ENCODE measurements at regions not wholly inside any gene's neighbourhood (a gene's known extent, or its start where the extent isn't known, plus 50 kb on each side); places are given as distances from the start of the nearest gene placed in this dataset.
"Not testable (repeated sequence)": the region's sequence is repeated elsewhere in the genome, so short reads cannot be mapped to it uniquely, and the experiment has no call there.

GRCh38 chr14:105896206-105896605 is 369.8 kb downstream of the TMEM121 start:
- H2BK120ac ChIP-seq (ENCODE audit: insufficient read depth, low read length, poor library complexity); H3K14ac ChIP-seq (ENCODE audit: low read length): not testable (repeated sequence)
- no CpG with 5 or more reads among the region's 6 CpGs for WGBS (ENCODE audit: extremely low coverage, insufficient coverage, insufficient read length)

GRCh38 chr14:105896961-105897724 is 370.8 kb downstream of the TMEM121 start:
- not testable (repeated sequence) for H3K14ac ChIP-seq (ENCODE audit: low read length); H2BK120ac ChIP-seq (ENCODE audit: insufficient read depth, low read length, poor library complexity); H3K4me1 ChIP-seq (ENCODE audit: control insufficient read depth in 1 of 2, insufficient read depth in 2 of 2, low read length in 2 of 2); H3K27ac ChIP-seq (ENCODE audit: low read depth, low read length); H4K12ac ChIP-seq (ENCODE audit: low read depth, low read length); H3K18ac ChIP-seq (ENCODE audit: low read length); H2AK5ac ChIP-seq (ENCODE audit: low read length); H3K4me3 ChIP-seq (ENCODE audit: low read depth, low read length); H3K79me1 ChIP-seq (ENCODE audit: low read length); H3K23ac ChIP-seq (ENCODE audit: low read length); H3K4ac ChIP-seq (ENCODE audit: low read depth, low read length); H2AFZ ChIP-seq (ENCODE audit: insufficient read depth, low read length, poor library complexity); H3K4me2 ChIP-seq (ENCODE audit: low read length); H4K91ac ChIP-seq (ENCODE audit: low read depth, low read length); H2BK12ac ChIP-seq (ENCODE audit: low read length); H3K9ac ChIP-seq (ENCODE audit: low read length); H3K36me3 ChIP-seq (ENCODE audit: control insufficient read depth in 1 of 2, insufficient read depth in 2 of 2, low read length in 2 of 2); H4K8ac ChIP-seq (ENCODE audit: low read depth, low read length); H2BK5ac ChIP-seq (ENCODE audit: low read depth, low read length, poor library complexity); H3K79me2 ChIP-seq (ENCODE audit: control insufficient read depth, insufficient read depth, low read length, poor library complexity); H3K27me3 ChIP-seq (ENCODE audit: insufficient read depth, low read length)
- WGBS (ENCODE audit: extremely low coverage, insufficient coverage, insufficient read length), result no CpG with 5 or more reads among the region's 6 CpGs
- H3K9me3 ChIP-seq (ENCODE audit: insufficient read depth, low read depth, low read length), result peaks cover 84% of the 10 kb centered on the region
- peak in 1 of 2 donors; percentile 2 for DNase-seq

More at GRCh38 chr14:105896206-105896605, 369.8 kb downstream of the TMEM121 start:
- not testable (repeated sequence) for H3K79me1 ChIP-seq (ENCODE audit: low read length); H2BK12ac ChIP-seq (ENCODE audit: low read length); H2AFZ ChIP-seq (ENCODE audit: insufficient read depth, low read length, poor library complexity); H3K4me3 ChIP-seq (ENCODE audit: low read depth, low read length); H3K9ac ChIP-seq (ENCODE audit: low read length); H3K27ac ChIP-seq (ENCODE audit: low read depth, low read length); H4K8ac ChIP-seq (ENCODE audit: low read depth, low read length); H3K79me2 ChIP-seq (ENCODE audit: control insufficient read depth, insufficient read depth, low read length, poor library complexity); H3K4ac ChIP-seq (ENCODE audit: low read depth, low read length); H3K23ac ChIP-seq (ENCODE audit: low read length); H3K27me3 ChIP-seq (ENCODE audit: insufficient read depth, low read length); DNase-seq; H3K4me1 ChIP-seq (ENCODE audit: control insufficient read depth in 1 of 2, insufficient read depth in 2 of 2, low read length in 2 of 2); H3K36me3 ChIP-seq (ENCODE audit: control insufficient read depth in 1 of 2, insufficient read depth in 2 of 2, low read length in 2 of 2); H3K18ac ChIP-seq (ENCODE audit: low read length); H4K91ac ChIP-seq (ENCODE audit: low read depth, low read length); H2BK5ac ChIP-seq (ENCODE audit: low read depth, low read length, poor library complexity); H4K12ac ChIP-seq (ENCODE audit: low read depth, low read length); H2AK5ac ChIP-seq (ENCODE audit: low read length); H3K4me2 ChIP-seq (ENCODE audit: low read length)
- peaks cover 83% of the 10 kb centered on the region for H3K9me3 ChIP-seq (ENCODE audit: insufficient read depth, low read depth, low read length)

GRCh38 chr14:105897725-105898113 is 371.3 kb downstream of the TMEM121 start:
- Histone ChIP-seq H3K9ac (ENCODE audit: low read length) (no peak overlapping the region), H4K12ac (ENCODE audit: low read depth, low read length) (no peak overlapping the region), H3K4me1 (ENCODE audit: control insufficient read depth in 1 of 2, insufficient read depth in 2 of 2, low read length in 2 of 2) (no peaks in the 10 kb centered on the region), H2BK120ac (ENCODE audit: insufficient read depth, low read length, poor library complexity) (no peak overlapping the region), H3K18ac (ENCODE audit: low read length) (no peak overlapping the region), H3K4ac (ENCODE audit: low read depth, low read length) (no peak overlapping the region), H3K79me2 (ENCODE audit: control insufficient read depth, insufficient read depth, low read length, poor library complexity) (no peaks in the 10 kb centered on the region), H2AFZ (ENCODE audit: insufficient read depth, low read length, poor library complexity) (no peak overlapping the region), H2BK12ac (ENCODE audit: low read length) (no peak overlapping the region), H2AK5ac (ENCODE audit: low read length) (no peak overlapping the region), H3K23ac (ENCODE audit: low read length) (no peak overlapping the region), H3K4me3 (ENCODE audit: low read depth, low read length) (no peak overlapping the region), H3K36me3 (ENCODE audit: control insufficient read depth in 1 of 2, insufficient read depth in 2 of 2, low read length in 2 of 2) (no peaks in the 10 kb centered on the region), H4K91ac (ENCODE audit: low read depth, low read length) (no peak overlapping the region), H3K27me3 (ENCODE audit: insufficient read depth, low read length) (no peaks in the 10 kb centered on the region), H4K8ac (ENCODE audit: low read depth, low read length) (no peak overlapping the region), H3K4me2 (ENCODE audit: low read length) (no peak overlapping the region), H3K14ac (ENCODE audit: low read length) (no peak overlapping the region), H2BK5ac (ENCODE audit: low read depth, low read length, poor library complexity) (no peak overlapping the region), H3K79me1 (ENCODE audit: low read length) (no peaks in the 10 kb centered on the region), H3K27ac (ENCODE audit: low read depth, low read length) (no peak overlapping the region), H3K9me3 (ENCODE audit: insufficient read depth, low read depth, low read length) (peaks cover 84% of the 10 kb centered on the region)
- WGBS (ENCODE audit: extremely low coverage, insufficient coverage, insufficient read length), result no CpG with 5 or more reads among the region's 7 CpGs
- no peak for DNase-seq

GRCh38 chr14:105898482-105899010 is 372.2 kb downstream of the TMEM121 start:
- Histone ChIP-seq H3K23ac (ENCODE audit: low read length) (no peak overlapping the region), H3K18ac (ENCODE audit: low read length) (no peak overlapping the region), H3K4me3 (ENCODE audit: low read depth, low read length) (no peak overlapping the region), H4K91ac (ENCODE audit: low read depth, low read length) (no peak overlapping the region), H2BK5ac (ENCODE audit: low read depth, low read length, poor library complexity) (no peak overlapping the region), H2AK5ac (ENCODE audit: low read length) (no peak overlapping the region), H3K9me3 (ENCODE audit: insufficient read depth, low read depth, low read length) (peaks cover 84% of the 10 kb centered on the region), H3K36me3 (ENCODE audit: control insufficient read depth in 1 of 2, insufficient read depth in 2 of 2, low read length in 2 of 2) (no peaks in the 10 kb centered on the region), H2BK12ac (ENCODE audit: low read length) (no peak overlapping the region), H4K12ac (ENCODE audit: low read depth, low read length) (no peak overlapping the region), H3K79me1 (ENCODE audit: low read length) (no peaks in the 10 kb centered on the region), H4K8ac (ENCODE audit: low read depth, low read length) (no peak overlapping the region), H2BK120ac (ENCODE audit: insufficient read depth, low read length, poor library complexity) (no peak overlapping the region), H3K79me2 (ENCODE audit: control insufficient read depth, insufficient read depth, low read length, poor library complexity) (no peaks in the 10 kb centered on the region), H3K27me3 (ENCODE audit: insufficient read depth, low read length) (no peaks in the 10 kb centered on the region), H3K27ac (ENCODE audit: low read depth, low read length) (no peak overlapping the region), H2AFZ (ENCODE audit: insufficient read depth, low read length, poor library complexity) (no peak overlapping the region), H3K4ac (ENCODE audit: low read depth, low read length) (no peak overlapping the region), H3K4me1 (ENCODE audit: control insufficient read depth in 1 of 2, insufficient read depth in 2 of 2, low read length in 2 of 2) (no peaks in the 10 kb centered on the region), H3K9ac (ENCODE audit: low read length) (no peak overlapping the region), H3K14ac (ENCODE audit: low read length) (no peak overlapping the region), H3K4me2 (ENCODE audit: low read length) (no peak overlapping the region)
- WGBS (ENCODE audit: extremely low coverage, insufficient coverage, insufficient read length), result no CpG with 5 or more reads among the region's 11 CpGs
- DNase-seq, result no peak
